Psoas muscle (tissue), 7 donors: ENCODE measurements at regions not wholly inside any gene's neighbourhood (a gene's known extent, or its start where the extent isn't known, plus 50 kb on each side); places are given as distances from the start of the nearest gene placed in this dataset.
"Not testable (repeated sequence)": the region's sequence is repeated elsewhere in the genome, so short reads cannot be mapped to it uniquely, and the experiment has no call there.

Source experiments
- ATAC-seq, 4 donors: fragments of 200-7000 bp; cut with Tn5 transposase; one replicate each; pipeline ENCODE4 v1.9.1; 2020; ENCODE audit warnings: moderate library complexity in 3 of 4, mild to moderate bottlenecking in 2 of 4
- DNase-seq, 2 donors: peaks; one replicate each; pipeline ENCODE4 v3.0.0-alpha.2; 2020
- H3K27ac ChIP-seq: fragments of 200-600 bp; one replicate; pipeline ENCODE4 v1.8.0; 2022
- H3K27me3 ChIP-seq, 3 donors: fragments of 200-600 bp in 1 of 3; one replicate each; pipeline versions ENCODE4 v1.6.1 to v1.8.0; 2013 to 2022; ENCODE audit warnings: low read length in 2 of 3, mild to moderate bottlenecking in 2 of 3, moderate library complexity in 1 of 3; ENCODE audit not compliant: insufficient read depth in 3 of 3
- H3K36me3 ChIP-seq, 2 donors: fragments of 200-600 bp in 1 of 2; one replicate each; pipeline versions ENCODE4 v1.6.1 to v1.8.0; 2013 to 2022; ENCODE audit warnings: low read depth in 1 of 2, mild to moderate bottlenecking in 1 of 2, moderate library complexity in 1 of 2; ENCODE audit not compliant: insufficient read depth in 1 of 2
- H3K4me1 ChIP-seq: fragments of 200-600 bp; one replicate; pipeline ENCODE4 v1.8.0; 2022
- H3K4me3 ChIP-seq: fragments of 200-600 bp; one replicate; pipeline ENCODE4 v1.8.0; 2022; ENCODE audit warnings: mild to moderate bottlenecking
- H3K9me3 ChIP-seq: fragments of 200-600 bp; one replicate; pipeline ENCODE4 v1.8.0; 2022
- WGBS, 3 donors: extraction: QIAGEN DNeasy Blood & Tissue Kit; methylation state at CpG; one replicate each; pipeline versions ENCODE4 v1.1.6 to v1.1.7; 2013; 5-methylcytosine and 5-hydroxymethylcytosine counted together
- intact Hi-C, 2 donors: fragments of 100-400 bp; cut with DNase I; formaldehyde crosslinking; loops; one replicate each; pipeline versions ENCODE4 v1.11.0 to v1.14.2; 2022
- TF ChIP-seq, protein P1 (sequence below): fragments of 200-600 bp; IDR thresholded peaks from one replicate; pipeline ENCODE4 v1.8.0; 2022; ENCODE audit warnings: antibody characterized with exemption
- donor health status: healthy with polysubstance abuse.
- donor health status: DM: no; HTN: no; CAD: no; lungs with moderate emphysema.
- donor health status: Bipolar disorder and iron deficiency.
- donor health status: healthy.
- donor health status: DM: yes; HTN: yes; CAD: no.
- donor health status: DM: no; HTN: no; CAD: no.
- donor health status: DM: yes; HTN: yes; CAD: no.

DNA sequence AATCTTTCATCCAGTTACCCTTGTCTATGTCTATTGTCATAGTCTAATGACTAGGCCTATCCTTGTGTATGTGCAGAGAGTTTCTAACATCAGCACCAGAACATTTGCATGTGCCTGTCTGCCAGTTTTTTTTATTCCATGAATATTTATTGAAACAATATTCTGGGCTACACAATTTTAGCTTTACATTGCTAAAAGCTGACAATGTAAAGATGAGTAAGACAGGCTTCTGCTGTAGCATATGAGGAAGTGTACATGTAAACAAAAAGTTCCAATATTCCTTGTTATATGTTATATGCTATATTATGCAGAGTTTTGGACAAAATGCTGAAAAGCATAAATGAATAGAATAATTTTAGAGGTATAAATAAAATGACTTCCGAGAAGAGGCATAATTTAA, 357.7 kb downstream of the NYAP2 start:
- H3K36me3 ChIP-seq: no peaks in the 10 kb centered on the region
- no peak overlapping the region for H3K27ac ChIP-seq
- TF ChIP-seq, protein P1, sequence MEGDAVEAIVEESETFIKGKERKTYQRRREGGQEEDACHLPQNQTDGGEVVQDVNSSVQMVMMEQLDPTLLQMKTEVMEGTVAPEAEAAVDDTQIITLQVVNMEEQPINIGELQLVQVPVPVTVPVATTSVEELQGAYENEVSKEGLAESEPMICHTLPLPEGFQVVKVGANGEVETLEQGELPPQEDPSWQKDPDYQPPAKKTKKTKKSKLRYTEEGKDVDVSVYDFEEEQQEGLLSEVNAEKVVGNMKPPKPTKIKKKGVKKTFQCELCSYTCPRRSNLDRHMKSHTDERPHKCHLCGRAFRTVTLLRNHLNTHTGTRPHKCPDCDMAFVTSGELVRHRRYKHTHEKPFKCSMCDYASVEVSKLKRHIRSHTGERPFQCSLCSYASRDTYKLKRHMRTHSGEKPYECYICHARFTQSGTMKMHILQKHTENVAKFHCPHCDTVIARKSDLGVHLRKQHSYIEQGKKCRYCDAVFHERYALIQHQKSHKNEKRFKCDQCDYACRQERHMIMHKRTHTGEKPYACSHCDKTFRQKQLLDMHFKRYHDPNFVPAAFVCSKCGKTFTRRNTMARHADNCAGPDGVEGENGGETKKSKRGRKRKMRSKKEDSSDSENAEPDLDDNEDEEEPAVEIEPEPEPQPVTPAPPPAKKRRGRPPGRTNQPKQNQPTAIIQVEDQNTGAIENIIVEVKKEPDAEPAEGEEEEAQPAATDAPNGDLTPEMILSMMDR: no peak
- H3K27me3 ChIP-seq: no peaks in the 10 kb centered on the region
- no peaks in the 10 kb centered on the region for H3K9me3 ChIP-seq
- no peak overlapping the region for H3K4me3 ChIP-seq
- H3K4me1 ChIP-seq: no peaks in the 10 kb centered on the region
- intact Hi-C loops: no loop called here
- ATAC-seq (no peak), DNase-seq (no peak)
- WGBS, 3 donors: 93 to 100% (median 94%) methylated on average over 1 of the region's 1 CpG

DNA sequence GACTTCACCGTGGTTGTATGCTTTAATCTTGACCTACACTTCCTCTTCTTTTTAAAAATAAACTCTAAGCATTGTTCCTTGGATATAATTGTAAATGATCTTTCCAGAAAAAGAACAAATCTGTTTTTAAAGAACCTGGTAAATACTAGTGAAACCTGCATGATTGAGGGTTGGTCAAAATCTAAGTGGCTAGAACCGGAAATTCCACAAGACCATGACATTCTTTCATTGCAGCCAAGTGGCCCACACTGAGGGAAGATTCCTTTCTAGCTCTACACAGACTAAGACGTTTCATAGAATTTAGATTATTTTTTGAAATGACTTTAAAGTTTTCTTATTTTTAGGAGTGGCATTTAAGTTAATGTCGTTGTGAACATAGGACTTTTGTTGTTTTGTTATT, 356.7 kb downstream of the NYAP2 start:
- H3K9me3 ChIP-seq: no peaks in the 10 kb centered on the region
- intact Hi-C loops: no loop called here
- H3K36me3 ChIP-seq: no peaks in the 10 kb centered on the region
- 47 to 57% (median 54%) methylated on average over 4 of the region's 4 CpGs for WGBS, 3 donors
- H3K27me3 ChIP-seq: no peaks in the 10 kb centered on the region
- H3K4me3 ChIP-seq: no peak overlapping the region
- DNase-seq (no peak), ATAC-seq (no peak)
- H3K27ac ChIP-seq: no peak overlapping the region
- TF ChIP-seq, protein P1: no peak
- no peaks in the 10 kb centered on the region for H3K4me1 ChIP-seq

DNA sequence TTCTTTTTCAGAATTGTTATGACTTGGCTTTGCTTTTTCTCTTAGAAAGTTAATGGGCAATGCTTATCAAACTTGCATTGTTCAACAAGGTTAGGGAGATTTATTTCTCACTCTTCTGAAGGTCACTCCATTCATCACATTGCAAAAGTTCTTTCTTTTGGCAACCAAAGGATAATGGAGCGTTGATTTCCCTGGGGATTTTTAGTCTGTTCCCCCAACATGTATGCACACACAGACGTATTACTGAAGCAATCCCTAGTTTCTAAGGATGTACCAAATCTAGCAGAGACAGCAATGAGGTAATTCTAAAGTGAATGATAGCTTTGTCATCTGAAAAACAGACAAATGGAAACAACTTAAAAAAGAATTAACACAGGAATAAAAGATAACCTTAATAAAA, 349.1 kb downstream of the NYAP2 start:
- TF ChIP-seq, protein P1: no peak
- Histone ChIP-seq H3K27me3 (no peaks in the 10 kb centered on the region), H3K4me1 (no peaks in the 10 kb centered on the region), H3K36me3 (no peaks in the 10 kb centered on the region), H3K4me3 (no peak overlapping the region), H3K9me3 (no peaks in the 10 kb centered on the region), H3K27ac (no peak overlapping the region)
- intact Hi-C loops: no loop called here
- ATAC-seq (no peak), DNase-seq (no peak)
- 59 to 68% (median 62%) methylated on average over 2 of the region's 2 CpGs for WGBS, 3 donors

DNA sequence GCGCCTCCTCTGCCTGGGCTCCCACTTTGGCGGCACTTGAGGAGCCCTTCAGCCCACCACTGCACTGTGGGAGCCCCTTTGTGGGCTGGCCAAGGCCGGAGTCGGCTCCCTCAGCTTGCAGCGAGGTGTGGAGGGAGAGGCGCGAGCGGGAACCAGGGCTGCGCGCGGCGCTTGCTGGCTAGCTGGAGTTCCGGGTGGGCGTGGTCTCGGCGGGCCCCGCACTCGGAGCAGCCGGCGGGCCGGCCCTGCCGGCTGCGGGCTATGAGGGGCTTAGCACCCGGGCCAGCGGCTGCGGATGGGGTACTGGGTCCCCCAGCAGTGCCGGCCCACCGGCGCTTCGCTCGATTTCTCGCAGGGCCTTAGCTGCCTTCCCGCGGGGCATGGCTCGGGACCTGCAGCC, 344.5 kb downstream of the NYAP2 start:
- H3K4me1 ChIP-seq, H3K36me3 ChIP-seq, H3K27ac ChIP-seq, H3K4me3 ChIP-seq, intact Hi-C loops, H3K27me3 ChIP-seq, ATAC-seq, DNase-seq, H3K9me3 ChIP-seq: not testable (repeated sequence)
- WGBS, 3 donors: 95 to 97% (median 96%) methylated on average over 21 to 35 of the region's 35 CpGs

DNA sequence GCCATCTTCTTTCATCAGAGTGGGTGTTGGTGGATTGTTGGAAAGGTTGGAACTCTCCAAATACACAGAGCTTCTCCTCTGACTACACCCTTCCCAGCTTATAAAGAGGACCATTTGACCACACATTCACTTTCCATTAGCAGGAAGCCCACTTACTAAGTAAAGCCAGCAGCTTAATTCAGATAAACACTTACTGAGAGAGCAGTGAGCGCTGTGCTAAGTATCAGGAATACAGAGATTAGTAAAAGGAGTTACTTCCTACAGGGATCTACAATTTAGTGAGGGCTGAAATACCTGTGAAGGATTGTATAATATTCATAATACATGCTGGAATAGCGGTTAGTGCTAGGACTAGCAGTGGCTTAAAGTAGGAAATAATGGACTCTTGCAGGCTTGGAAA, 343.0 kb downstream of the NYAP2 start:
- Histone ChIP-seq H3K27ac (no peak overlapping the region), H3K9me3 (no peaks in the 10 kb centered on the region), H3K4me3 (no peak overlapping the region), H3K27me3 (no peaks in the 10 kb centered on the region), H3K4me1 (no peaks in the 10 kb centered on the region), H3K36me3 (no peaks in the 10 kb centered on the region)
- DNase-seq: no peak
- TF ChIP-seq, protein P1: no peak
- no peak for ATAC-seq
- intact Hi-C loops: no loop called here
- WGBS, 3 donors: 91 to 97% (median 95%) methylated on average over 2 of the region's 2 CpGs
